ENCODE measurements at regions not wholly inside any gene's neighbourhood (a gene's known extent, or its start where the extent isn't known, plus 50 kb on each side); places are given as distances from the start of the nearest gene placed in this dataset.

- Mint-ChIP-seq H3K27ac (no peak overlapping the region), H3K27me3 (peaks cover 9% of the 10 kb centered on the region), H3K9me3 (ENCODE audit: low read depth) (no peaks in the 10 kb centered on the region), H3K4me3 (no peak overlapping the region), H3K36me3 (ENCODE audit: low read depth) (no peaks in the 10 kb centered on the region), H3K4me1 (no peaks in the 10 kb centered on the region)
- intact Hi-C loops (cut with DNase I, micrococcal nuclease) = no loop called here
- POLR2A ChIA-PET = no interaction called here
- CTCF ChIA-PET = interaction anchor here (0.6 to 1.5 kb wide), 7 partner anchors 10 to 557 kb away, joined by 3 to 4 read pairs (median 3); no protein-coding TSS in a partner anchor
- ATAC-seq = no peak
- no peak for DNase-seq
These were observed 62.3 kb upstream of the DAPL1 start for GRCh38 chr2:158732573-158733429.

DNA sequence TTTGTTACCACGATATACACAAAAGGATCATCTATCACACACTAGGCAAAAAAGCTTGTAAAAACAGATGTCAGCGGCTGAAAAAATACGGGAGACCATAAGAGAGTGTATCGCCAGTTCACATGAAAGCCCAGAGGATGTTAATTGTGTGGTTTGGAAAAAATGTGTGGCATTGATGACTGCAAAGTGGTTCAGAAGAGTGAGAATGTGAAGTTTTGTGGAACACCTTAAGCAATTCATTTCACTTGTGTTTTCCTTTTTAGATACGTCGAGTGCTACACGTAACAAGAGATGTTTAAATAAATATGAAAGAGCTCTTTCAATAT, 61.7 kb upstream of the DAPL1 start:
- no peak for ATAC-seq
- POLR2A ChIA-PET = no interaction called here
- peaks cover 9% of the 10 kb centered on the region for H3K27me3 Mint-ChIP-seq

DNA sequence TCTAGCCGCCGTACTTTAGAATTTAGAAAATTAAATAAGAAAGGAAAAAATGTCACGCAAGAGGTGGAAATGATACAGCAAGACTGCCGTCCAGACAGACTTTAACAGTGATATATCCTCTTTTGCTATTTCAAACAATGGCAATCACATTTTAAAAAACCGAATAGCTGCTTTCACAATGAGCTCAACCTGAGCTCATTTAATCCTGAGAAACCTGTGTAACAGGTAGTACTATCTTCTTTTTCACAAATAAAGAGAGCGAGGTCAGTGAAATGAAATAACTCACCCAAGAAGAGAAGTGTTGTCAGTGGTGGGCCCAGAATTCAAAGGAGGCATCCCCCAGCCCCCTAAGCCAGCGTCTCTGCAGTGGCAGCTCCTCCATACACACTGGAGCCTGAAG, 60.7 kb upstream of the DAPL1 start:
- intact Hi-C loops (cut with DNase I, micrococcal nuclease) = no loop called here
- ChIA-PET CTCF (interaction anchor here (1.8 to 1.9 kb wide), 2 partner anchors 12 to 20 kb away, joined by 7 to 8 read pairs; no protein-coding TSS in a partner anchor), POLR2A (no interaction called here)

More for the DNA sequence above, 61.7 kb upstream of the DAPL1 start:
- CTCF ChIA-PET = interaction anchor here (0.5 to 1.5 kb wide), 6 partner anchors 11 to 518 kb away, joined by 3 to 4 read pairs (median 3); no protein-coding TSS in a partner anchor
- DNase-seq = no peak
- Mint-ChIP-seq H3K9me3 (ENCODE audit: low read depth) (no peaks in the 10 kb centered on the region), H3K36me3 (ENCODE audit: low read depth) (no peaks in the 10 kb centered on the region), H3K27ac (no peak overlapping the region), H3K4me3 (no peak overlapping the region), H3K4me1 (no peaks in the 10 kb centered on the region)
- intact Hi-C loops (cut with DNase I, micrococcal nuclease) = no loop called here

GRCh38 chr2:158735822-158736580, 59.1 kb upstream of the DAPL1 start:
- intact Hi-C loops (cut with DNase I, micrococcal nuclease) = no loop called here
- ATAC-seq (no peak), DNase-seq (no peak)
- Mint-ChIP-seq H3K27me3 (peaks cover 6% of the 10 kb centered on the region), H3K36me3 (ENCODE audit: low read depth) (no peaks in the 10 kb centered on the region), H3K9me3 (ENCODE audit: low read depth) (no peaks in the 10 kb centered on the region), H3K4me3 (no peak overlapping the region), H3K4me1 (no peaks in the 10 kb centered on the region), H3K27ac (no peak overlapping the region)
- POLR2A ChIA-PET = no interaction called here
- CTCF ChIA-PET = interaction anchor here (0.6 to 1.9 kb wide), 4 partner anchors 11 to 951 kb away, joined by 3 to 8 read pairs (median 5); no protein-coding TSS in a partner anchor

More for the DNA sequence above, 60.7 kb upstream of the DAPL1 start:
- no peaks in the 10 kb centered on the region for H3K4me1 Mint-ChIP-seq
- no peak overlapping the region for H3K4me3 Mint-ChIP-seq
- DNase-seq (no peak), ATAC-seq (no peak)
- peaks cover 9% of the 10 kb centered on the region for H3K27me3 Mint-ChIP-seq
- no peaks in the 10 kb centered on the region for H3K9me3 Mint-ChIP-seq (ENCODE audit: low read depth)
- no peaks in the 10 kb centered on the region for H3K36me3 Mint-ChIP-seq (ENCODE audit: low read depth)
- H3K27ac Mint-ChIP-seq = no peak overlapping the region

DNA sequence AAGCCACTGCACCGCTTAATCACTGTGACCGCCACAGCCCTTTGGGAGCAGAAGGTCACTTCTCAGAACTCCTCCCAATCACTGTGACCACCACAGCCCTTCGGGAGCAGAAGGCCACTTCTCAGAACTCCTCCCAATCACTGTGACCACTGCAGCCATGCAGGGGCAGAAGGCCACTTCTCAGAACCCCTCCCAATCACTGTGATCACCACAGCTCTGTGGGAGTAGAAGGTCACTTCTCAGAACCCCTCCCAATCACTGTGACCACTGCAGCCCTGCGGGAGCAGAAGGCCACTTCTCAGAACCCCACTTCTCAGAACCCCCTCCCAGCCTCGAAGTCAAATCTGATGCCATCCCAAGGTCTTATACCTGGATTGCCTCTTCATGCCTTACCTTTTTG, 56.8 kb upstream of the DAPL1 start:
- DNase-seq (no peak), ATAC-seq (no peak)
- no peaks in the 10 kb centered on the region for H3K9me3 Mint-ChIP-seq (ENCODE audit: low read depth)
- peaks cover 1% of the 10 kb centered on the region for H3K27me3 Mint-ChIP-seq
- no peak overlapping the region for H3K27ac Mint-ChIP-seq
- H3K36me3 Mint-ChIP-seq (ENCODE audit: low read depth) = no peaks in the 10 kb centered on the region
- CTCF ChIA-PET = interaction anchor here (0.7 to 1.3 kb wide), 3 partner anchors 12 to 714 kb away, joined by 3 to 8 read pairs (median 3); no protein-coding TSS in a partner anchor
- POLR2A ChIA-PET = no interaction called here
- no peaks in the 10 kb centered on the region for H3K4me1 Mint-ChIP-seq
- no peak overlapping the region for H3K4me3 Mint-ChIP-seq
- intact Hi-C loops (cut with DNase I, micrococcal nuclease) = no loop called here

DNA sequence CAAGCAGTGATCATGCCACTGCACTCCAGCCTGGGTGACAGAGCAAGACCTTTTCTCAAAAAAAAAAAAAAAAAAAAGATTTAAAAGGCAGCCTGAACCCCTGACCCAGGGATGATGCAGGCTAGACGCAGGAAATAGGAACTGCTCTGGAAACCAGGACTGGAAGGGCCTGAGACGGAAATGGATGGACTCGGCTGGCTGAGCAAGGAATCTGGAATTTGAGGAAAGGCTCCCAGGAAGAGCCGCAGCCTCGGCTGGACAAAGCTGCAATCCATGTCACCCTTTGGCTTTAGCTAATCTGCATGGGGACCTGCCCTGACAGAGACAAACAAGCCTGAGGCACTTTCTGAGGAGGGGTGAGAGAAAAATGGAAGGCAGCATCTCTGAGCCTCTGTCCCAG, 55.0 kb upstream of the DAPL1 start:
- no peaks in the 10 kb centered on the region for H3K36me3 Mint-ChIP-seq (ENCODE audit: low read depth)
- peaks cover 1% of the 10 kb centered on the region for H3K27me3 Mint-ChIP-seq
- no peak for DNase-seq
- no peak for ATAC-seq
- ChIA-PET CTCF (interaction anchor here (0.8 kb wide), 1 partner anchor 12 kb away, joined by 3 read pairs; no protein-coding TSS in a partner anchor), POLR2A (no interaction called here)
- intact Hi-C loops (cut with DNase I, micrococcal nuclease) = no loop called here
- no peak overlapping the region for H3K27ac Mint-ChIP-seq
- H3K4me1 Mint-ChIP-seq = no peaks in the 10 kb centered on the region
- no peak overlapping the region for H3K4me3 Mint-ChIP-seq
- no peaks in the 10 kb centered on the region for H3K9me3 Mint-ChIP-seq (ENCODE audit: low read depth)

DNA sequence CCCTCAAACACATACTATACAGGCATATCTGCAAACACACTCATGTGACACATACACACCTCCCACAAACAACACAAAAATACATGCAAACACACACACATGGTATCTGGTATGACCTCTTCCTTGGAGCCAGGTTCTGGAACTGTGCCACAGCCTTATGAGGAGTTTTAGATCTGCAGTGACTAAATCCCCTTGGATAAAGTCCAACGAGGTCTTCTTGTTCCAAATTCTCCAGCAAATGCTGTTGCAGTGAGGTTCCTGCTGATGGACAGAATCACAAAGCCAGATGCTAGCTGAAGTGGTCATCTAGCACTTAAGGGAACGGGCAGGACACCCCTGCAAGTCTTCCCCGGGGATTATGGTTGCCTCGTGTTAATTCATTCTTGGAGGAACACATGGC, 54.5 kb upstream of the DAPL1 start:
- peaks cover 6% of the 10 kb centered on the region for H3K27me3 Mint-ChIP-seq
- H3K36me3 Mint-ChIP-seq (ENCODE audit: low read depth) = no peaks in the 10 kb centered on the region
- H3K4me3 Mint-ChIP-seq = no peak overlapping the region
- no peaks in the 10 kb centered on the region for H3K9me3 Mint-ChIP-seq (ENCODE audit: low read depth)
- no peak for ATAC-seq
- no peaks in the 10 kb centered on the region for H3K4me1 Mint-ChIP-seq
- ChIA-PET POLR2A (no interaction called here), CTCF (interaction anchor here (0.8 to 1.2 kb wide), 2 partner anchors 11 to 13 kb away, joined by 3 read pairs; no protein-coding TSS in a partner anchor)
- no peak overlapping the region for H3K27ac Mint-ChIP-seq
- intact Hi-C loops (cut with DNase I, micrococcal nuclease) = no loop called here
- no peak for DNase-seq

GRCh38 chr2:158741625-158742024, 53.5 kb upstream of the DAPL1 start:
- no peaks in the 10 kb centered on the region for H3K36me3 Mint-ChIP-seq (ENCODE audit: low read depth)
- no peak overlapping the region for H3K27ac Mint-ChIP-seq
- no peak for DNase-seq
- peaks cover 11% of the 10 kb centered on the region for H3K27me3 Mint-ChIP-seq
- intact Hi-C loops (cut with DNase I, micrococcal nuclease) = no loop called here
- H3K4me1 Mint-ChIP-seq = no peaks in the 10 kb centered on the region
- H3K9me3 Mint-ChIP-seq (ENCODE audit: low read depth) = no peaks in the 10 kb centered on the region
- ATAC-seq = no peak
- ChIA-PET POLR2A (no interaction called here), CTCF (interaction anchor here (0.6 to 1.2 kb wide), 4 partner anchors 12 to 1240 kb away, joined by 3 to 4 read pairs (median 3); no protein-coding TSS in a partner anchor)
- H3K4me3 Mint-ChIP-seq = no peak overlapping the region

DNA sequence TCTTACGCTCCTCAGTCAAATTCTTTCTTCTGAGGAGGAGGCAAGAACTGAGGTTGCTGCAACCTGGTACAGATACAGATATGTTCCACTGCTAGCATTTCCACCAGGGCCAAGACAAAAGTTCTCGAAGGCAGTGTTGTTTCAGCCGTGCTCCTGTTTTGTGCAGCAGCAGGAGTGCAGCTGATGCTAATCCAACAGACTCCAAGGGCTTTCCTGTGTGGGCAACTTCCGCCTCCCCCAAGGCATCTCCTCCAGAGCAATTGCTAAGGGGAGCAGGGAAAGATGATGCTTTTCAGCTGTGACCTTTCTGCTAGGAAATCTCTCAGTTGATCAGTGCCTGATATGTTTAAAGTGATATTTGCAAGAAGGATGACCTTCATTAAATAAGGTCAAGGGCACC, 52.6 kb upstream of the DAPL1 start:
- H3K27me3 Mint-ChIP-seq = peaks cover 15% of the 10 kb centered on the region
- DNase-seq (no peak), ATAC-seq (no peak)
- H3K27ac Mint-ChIP-seq = no peak overlapping the region
- intact Hi-C loops (cut with DNase I, micrococcal nuclease) = no loop called here
- H3K9me3 Mint-ChIP-seq (ENCODE audit: low read depth) = no peaks in the 10 kb centered on the region
- ChIA-PET POLR2A (no interaction called here), CTCF (interaction anchor here (0.7 to 4.3 kb wide), 4 partner anchors 12 to 718 kb away, joined by 3 to 27 read pairs (median 4); no protein-coding TSS in a partner anchor)
- no peaks in the 10 kb centered on the region for H3K36me3 Mint-ChIP-seq (ENCODE audit: low read depth)
- no peaks in the 10 kb centered on the region for H3K4me1 Mint-ChIP-seq
- H3K4me3 Mint-ChIP-seq = no peak overlapping the region

DNA sequence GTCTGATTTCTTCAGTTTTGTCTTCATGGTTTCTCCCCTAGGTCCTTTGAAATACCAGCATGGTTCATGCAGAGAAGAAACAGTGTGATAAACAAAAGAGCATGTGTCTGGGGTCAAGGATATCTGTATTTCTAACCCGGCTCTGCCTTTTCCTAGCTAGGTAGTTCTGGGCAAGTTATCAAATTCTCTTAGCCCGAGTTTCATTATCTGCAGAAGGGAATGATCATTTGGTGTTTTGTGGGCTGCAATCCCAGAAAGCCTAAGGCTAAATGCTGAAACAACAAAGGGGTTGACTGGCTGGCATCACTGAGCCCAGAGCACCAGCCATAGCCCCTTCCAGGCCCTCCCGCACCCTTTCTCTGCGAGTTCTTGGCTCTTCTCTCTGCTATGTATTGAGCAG, 51.7 kb upstream of the DAPL1 start:
- Mint-ChIP-seq H3K4me1 (no peaks in the 10 kb centered on the region), H3K4me3 (no peak overlapping the region), H3K36me3 (ENCODE audit: low read depth) (no peaks in the 10 kb centered on the region), H3K27ac (no peak overlapping the region), H3K9me3 (ENCODE audit: low read depth) (no peaks in the 10 kb centered on the region), H3K27me3 (peaks cover 20% of the 10 kb centered on the region)
- DNase-seq (no peak), ATAC-seq (no peak)
- intact Hi-C loops (cut with DNase I, micrococcal nuclease) = no loop called here
- CTCF ChIA-PET = interaction anchor here (0.9 to 4.3 kb wide), 4 partner anchors 11 to 719 kb away, joined by 3 to 27 read pairs (median 4); no protein-coding TSS in a partner anchor
- POLR2A ChIA-PET = no interaction called here

GRCh38 chr2:158743879-158744278, 51.2 kb upstream of the DAPL1 start:
- no peaks in the 10 kb centered on the region for H3K4me1 Mint-ChIP-seq
- ATAC-seq (no peak), DNase-seq (no peak)
- intact Hi-C loops (cut with DNase I, micrococcal nuclease) = loop anchor here (2.0 kb wide), 2 partner anchors 565 to 719 kb away; no protein-coding TSS in a partner anchor
- H3K27me3 Mint-ChIP-seq = peaks cover 20% of the 10 kb centered on the region
- no peak overlapping the region for H3K27ac Mint-ChIP-seq
- no peaks in the 10 kb centered on the region for H3K9me3 Mint-ChIP-seq (ENCODE audit: low read depth)
- CTCF ChIA-PET = interaction anchor here (1.2 to 4.3 kb wide), 2 partner anchors 10 to 712 kb away, joined by 3 to 27 read pairs; no protein-coding TSS in a partner anchor
- no peak overlapping the region for H3K4me3 Mint-ChIP-seq
- no peaks in the 10 kb centered on the region for H3K36me3 Mint-ChIP-seq (ENCODE audit: low read depth)
- POLR2A ChIA-PET = no interaction called here

Data from activated CD4-positive, alpha-beta T cell treated with anti-CD3 and anti-CD28 coated beads for 36 hours (primary cell).